IMR-90 (cell line): ENCODE measurements at regions not wholly inside any gene's neighbourhood (a gene's known extent, or its start where the extent isn't known, plus 50 kb on each side); places are given as distances from the start of the nearest gene placed in this dataset.

ENCODE experiments used
- BHLHE40 ChIP-seq: fragments of 150-350 bp; IDR thresholded peaks from 2 replicates; pipeline ENCODE4 v1.6.1; 2016; ENCODE audit warnings: mild to moderate bottlenecking, low read depth, low read length
- CEBPB ChIP-seq: IDR thresholded peaks from 2 replicates; pipeline ENCODE4 v1.6.1; 2012; ENCODE audit warnings: low read depth, low read length, improper control_type of control experiment
- CHD1 ChIP-seq: IDR thresholded peaks from 2 replicates; pipeline ENCODE4 v1.6.1; 2012; ENCODE audit warnings: low read depth, low read length, improper control_type of control experiment
- FOS ChIP-seq: fragments of 150-350 bp; IDR thresholded peaks from 2 replicates; pipeline ENCODE4 v1.6.1; 2016; ENCODE audit warnings: low read depth, low read length
- MXI1 ChIP-seq: IDR thresholded peaks from 2 replicates; pipeline ENCODE4 v1.6.1; 2012; ENCODE audit warnings: low read depth, mild to moderate bottlenecking, low read length, moderate library complexity, borderline replicate concordance
- POLR2A ChIP-seq: IDR thresholded peaks from 2 replicates; pipeline ENCODE4 v1.6.1; 2012; ENCODE audit warnings: mild to moderate bottlenecking, low read depth, low read length
- RAD21 ChIP-seq: IDR thresholded peaks from 2 replicates; pipeline ENCODE4 v1.6.1; 2012; ENCODE audit warnings: low read length, improper control_type of control experiment
- RCOR1 ChIP-seq: IDR thresholded peaks from 2 replicates; pipeline ENCODE4 v1.6.1; 2012; ENCODE audit warnings: mild to moderate bottlenecking, low read length, improper control_type of control experiment; ENCODE audit not compliant: insufficient replicate concordance
- SMC3 ChIP-seq: fragments of 150-350 bp; IDR thresholded peaks from 2 replicates; pipeline ENCODE4 v1.6.1; 2016; ENCODE audit warnings: low read depth, mild to moderate bottlenecking, antibody characterized with exemption, low read length, moderate library complexity
- TF ChIP-seq, protein P1 (sequence below): fragments of 150-350 bp; IDR thresholded peaks from 2 replicates; pipeline ENCODE4 v1.6.1; 2017; ENCODE audit warnings: mild to moderate bottlenecking, antibody characterized with exemption, low read length, low read depth
- TF ChIP-seq, protein P2 (sequence below): conservative IDR thresholded peaks from 2 replicates; pipeline ENCODE4 v1.5.1; 2012; ENCODE audit warnings: mild to moderate bottlenecking, low read depth, low read length, improper control_type of control experiment
- TF ChIP-seq, protein P3 (sequence below): fragments of 150-350 bp; IDR thresholded peaks from 2 replicates; pipeline ENCODE4 v1.6.1; 2016; ENCODE audit warnings: low read depth, mild to moderate bottlenecking, low read length, moderate library complexity, borderline replicate concordance

DNA sequence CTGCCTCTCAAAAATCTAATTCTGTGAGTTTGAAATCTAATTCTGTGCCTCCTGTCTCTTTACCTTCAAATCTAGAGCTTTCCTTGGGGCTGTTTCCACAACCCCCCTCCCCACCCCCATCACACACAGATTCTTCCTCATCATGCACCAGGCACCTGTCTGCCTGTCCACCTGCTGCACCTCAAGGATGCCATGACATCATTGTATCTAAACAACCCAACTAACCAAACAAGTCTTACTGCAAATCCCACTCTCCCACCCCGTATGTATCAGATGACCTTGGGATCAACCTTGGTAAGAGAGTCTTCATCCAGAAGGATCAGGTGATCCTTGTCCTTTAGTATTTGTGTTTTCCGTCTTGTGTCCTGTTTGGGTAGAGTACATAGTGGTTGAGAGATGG lies 102.7 kb upstream of the SIM2 start:
- no peak for TF ChIP-seq RAD21
- no peak for TF ChIP-seq POLR2A
- TF ChIP-seq, protein P1, sequence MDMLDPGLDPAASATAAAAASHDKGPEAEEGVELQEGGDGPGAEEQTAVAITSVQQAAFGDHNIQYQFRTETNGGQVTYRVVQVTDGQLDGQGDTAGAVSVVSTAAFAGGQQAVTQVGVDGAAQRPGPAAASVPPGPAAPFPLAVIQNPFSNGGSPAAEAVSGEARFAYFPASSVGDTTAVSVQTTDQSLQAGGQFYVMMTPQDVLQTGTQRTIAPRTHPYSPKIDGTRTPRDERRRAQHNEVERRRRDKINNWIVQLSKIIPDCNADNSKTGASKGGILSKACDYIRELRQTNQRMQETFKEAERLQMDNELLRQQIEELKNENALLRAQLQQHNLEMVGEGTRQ = no peak
- TF ChIP-seq, protein P2, sequence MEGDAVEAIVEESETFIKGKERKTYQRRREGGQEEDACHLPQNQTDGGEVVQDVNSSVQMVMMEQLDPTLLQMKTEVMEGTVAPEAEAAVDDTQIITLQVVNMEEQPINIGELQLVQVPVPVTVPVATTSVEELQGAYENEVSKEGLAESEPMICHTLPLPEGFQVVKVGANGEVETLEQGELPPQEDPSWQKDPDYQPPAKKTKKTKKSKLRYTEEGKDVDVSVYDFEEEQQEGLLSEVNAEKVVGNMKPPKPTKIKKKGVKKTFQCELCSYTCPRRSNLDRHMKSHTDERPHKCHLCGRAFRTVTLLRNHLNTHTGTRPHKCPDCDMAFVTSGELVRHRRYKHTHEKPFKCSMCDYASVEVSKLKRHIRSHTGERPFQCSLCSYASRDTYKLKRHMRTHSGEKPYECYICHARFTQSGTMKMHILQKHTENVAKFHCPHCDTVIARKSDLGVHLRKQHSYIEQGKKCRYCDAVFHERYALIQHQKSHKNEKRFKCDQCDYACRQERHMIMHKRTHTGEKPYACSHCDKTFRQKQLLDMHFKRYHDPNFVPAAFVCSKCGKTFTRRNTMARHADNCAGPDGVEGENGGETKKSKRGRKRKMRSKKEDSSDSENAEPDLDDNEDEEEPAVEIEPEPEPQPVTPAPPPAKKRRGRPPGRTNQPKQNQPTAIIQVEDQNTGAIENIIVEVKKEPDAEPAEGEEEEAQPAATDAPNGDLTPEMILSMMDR = no peak
- TF ChIP-seq, protein P3, sequence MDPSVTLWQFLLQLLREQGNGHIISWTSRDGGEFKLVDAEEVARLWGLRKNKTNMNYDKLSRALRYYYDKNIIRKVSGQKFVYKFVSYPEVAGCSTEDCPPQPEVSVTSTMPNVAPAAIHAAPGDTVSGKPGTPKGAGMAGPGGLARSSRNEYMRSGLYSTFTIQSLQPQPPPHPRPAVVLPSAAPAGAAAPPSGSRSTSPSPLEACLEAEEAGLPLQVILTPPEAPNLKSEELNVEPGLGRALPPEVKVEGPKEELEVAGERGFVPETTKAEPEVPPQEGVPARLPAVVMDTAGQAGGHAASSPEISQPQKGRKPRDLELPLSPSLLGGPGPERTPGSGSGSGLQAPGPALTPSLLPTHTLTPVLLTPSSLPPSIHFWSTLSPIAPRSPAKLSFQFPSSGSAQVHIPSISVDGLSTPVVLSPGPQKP = no peak
- TF ChIP-seq RCOR1 = no peak
- TF ChIP-seq FOS = no peak
- TF ChIP-seq CHD1 = no peak
- TF ChIP-seq SMC3 = no peak
- no peak for TF ChIP-seq CEBPB
- no peak for TF ChIP-seq BHLHE40
- TF ChIP-seq MXI1 = no peak
